HUES48 (cell line): ENCODE measurements at regions not wholly inside any gene's neighbourhood (a gene's known extent, or its start where the extent isn't known, plus 50 kb on each side); places are given as distances from the start of the nearest gene placed in this dataset.
"Not testable (repeated sequence)": the region's sequence is repeated elsewhere in the genome, so short reads cannot be mapped to it uniquely, and the experiment has no call there.

Experiments
- H3K27ac ChIP-seq: one replicate; pipeline ENCODE4 v1.7.0; 2013; ENCODE audit warnings: low read depth, low read length, inconsistent platforms
- H3K27me3 ChIP-seq: 2 replicates; pipeline ENCODE4 v1.6.1; 2013; ENCODE audit warnings: mild to moderate bottlenecking, low read length; ENCODE audit not compliant: control insufficient read depth, insufficient read depth
- H3K36me3 ChIP-seq: 2 replicates; pipeline ENCODE4 v1.6.1; 2013; ENCODE audit warnings: low read length; ENCODE audit not compliant: control insufficient read depth, insufficient read depth
- H3K4me1 ChIP-seq: 2 replicates; pipeline ENCODE4 v1.6.1; 2013; ENCODE audit warnings: mild to moderate bottlenecking, low read length; ENCODE audit not compliant: control insufficient read depth, insufficient read depth
- H3K4me3 ChIP-seq: 2 replicates; pipeline ENCODE4 v1.5.1; 2013; ENCODE audit warnings: mild to moderate bottlenecking, low read depth, low read length
- H3K9ac ChIP-seq: 2 replicates; pipeline ENCODE4 v1.6.1; 2013; ENCODE audit warnings: mild to moderate bottlenecking, low read depth, low read length, moderate library complexity
- H3K9me3 ChIP-seq: 2 replicates; pipeline ENCODE4 v1.6.1; 2013; ENCODE audit warnings: low read length; ENCODE audit not compliant: control insufficient read depth, insufficient read depth

GRCh38 chr12:38417101-38417500 is 100.5 kb downstream of the ALG10B start:
- H3K4me1 ChIP-seq = peaks cover 14% of the 10 kb centered on the region
- H3K36me3 ChIP-seq = no peaks in the 10 kb centered on the region
- H3K27me3 ChIP-seq = no peaks in the 10 kb centered on the region
- H3K9me3 ChIP-seq = no peaks in the 10 kb centered on the region
- H3K27ac ChIP-seq = no peak overlapping the region
- H3K4me3 ChIP-seq = no peak overlapping the region
- no peak overlapping the region for H3K9ac ChIP-seq

- Histone ChIP-seq H3K4me3 (no peak overlapping the region), H3K4me1 (0 out of 2 replicates have a peak, but pooled peaks cover 4% of the 10 kb centered on the region), H3K9ac (no peak overlapping the region), H3K27me3 (no peaks in the 10 kb centered on the region), H3K36me3 (no peaks in the 10 kb centered on the region), H3K9me3 (no peaks in the 10 kb centered on the region), H3K27ac (no peak overlapping the region)
Measured at GRCh38 chr12:38424436-38424835, 107.9 kb downstream of the ALG10B start.

- Histone ChIP-seq H3K9me3 (no peaks in the 10 kb centered on the region), H3K27ac (no peak overlapping the region), H3K9ac (no peak overlapping the region), H3K4me3 (no peak overlapping the region), H3K4me1 (0 out of 2 replicates have a peak, but pooled peaks cover 4% of the 10 kb centered on the region), H3K27me3 (no peaks in the 10 kb centered on the region), H3K36me3 (no peaks in the 10 kb centered on the region)
Measured at GRCh38 chr12:38427442-38427841, 110.9 kb downstream of the ALG10B start.

GRCh38 chr12:38431921-38432320 is 115.3 kb downstream of the ALG10B start:
- H3K9me3 ChIP-seq = peaks cover 11% of the 10 kb centered on the region
- H3K27ac ChIP-seq = no peak overlapping the region
- no peak overlapping the region for H3K9ac ChIP-seq
- no peaks in the 10 kb centered on the region for H3K36me3 ChIP-seq
- H3K4me3 ChIP-seq = no peak overlapping the region
- H3K4me1 ChIP-seq = 0 out of 2 replicates have a peak, but pooled peaks cover 3% of the 10 kb centered on the region
- no peaks in the 10 kb centered on the region for H3K27me3 ChIP-seq

GRCh38 chr12:38441871-38442281 is 125.3 kb downstream of the ALG10B start:
- not testable (repeated sequence) for H3K4me3 ChIP-seq, H3K27ac ChIP-seq, H3K36me3 ChIP-seq, H3K27me3 ChIP-seq, H3K4me1 ChIP-seq, H3K9ac ChIP-seq
- peaks cover 13% of the 10 kb centered on the region for H3K9me3 ChIP-seq

GRCh38 chr12:38445040-38445439 is 128.5 kb downstream of the ALG10B start:
- H3K36me3 ChIP-seq = no peaks in the 10 kb centered on the region
- H3K27me3 ChIP-seq = no peaks in the 10 kb centered on the region
- H3K9me3 ChIP-seq = no peaks in the 10 kb centered on the region
- no peaks in the 10 kb centered on the region for H3K4me1 ChIP-seq
- H3K9ac ChIP-seq = no peak overlapping the region
- H3K4me3 ChIP-seq = no peak overlapping the region
- H3K27ac ChIP-seq = no peak overlapping the region

GRCh38 chr12:38448991-38449390 is 132.4 kb downstream of the ALG10B start:
- H3K4me3 ChIP-seq = no peak overlapping the region
- no peak overlapping the region for H3K9ac ChIP-seq
- no peaks in the 10 kb centered on the region for H3K9me3 ChIP-seq
- H3K27me3 ChIP-seq = no peaks in the 10 kb centered on the region
- H3K4me1 ChIP-seq = no peaks in the 10 kb centered on the region
- H3K36me3 ChIP-seq = no peaks in the 10 kb centered on the region
- H3K27ac ChIP-seq = no peak overlapping the region

- Histone ChIP-seq H3K27ac (no peak overlapping the region), H3K27me3 (no peaks in the 10 kb centered on the region), H3K9me3 (no peaks in the 10 kb centered on the region), H3K36me3 (no peaks in the 10 kb centered on the region), H3K4me1 (no peaks in the 10 kb centered on the region; the same call in 1 of the 2 replicates), H3K9ac (no peak overlapping the region), H3K4me3 (no peak overlapping the region)
Measured at GRCh38 chr12:38456537-38457120, 140.1 kb downstream of the ALG10B start.

GRCh38 chr12:38465020-38465419 is 148.4 kb downstream of the ALG10B start:
- Histone ChIP-seq H3K27ac (no peak overlapping the region), H3K9me3 (no peaks in the 10 kb centered on the region), H3K27me3 (no peaks in the 10 kb centered on the region), H3K36me3 (no peaks in the 10 kb centered on the region), H3K4me3 (no peak overlapping the region), H3K9ac (no peak overlapping the region), H3K4me1 (no peaks in the 10 kb centered on the region)

GRCh38 chr12:38469715-38470114 is 153.1 kb downstream of the ALG10B start:
- no peaks in the 10 kb centered on the region for H3K36me3 ChIP-seq
- peaks cover 4% of the 10 kb centered on the region; the same call in 1 of the 2 replicates for H3K9me3 ChIP-seq
- no peak overlapping the region for H3K9ac ChIP-seq
- no peaks in the 10 kb centered on the region for H3K4me1 ChIP-seq
- H3K27me3 ChIP-seq = no peaks in the 10 kb centered on the region
- H3K4me3 ChIP-seq = no peak overlapping the region
- no peak overlapping the region for H3K27ac ChIP-seq

GRCh38 chr12:38477340-38478090 is 160.9 kb downstream of the ALG10B start:
- H3K4me1 ChIP-seq = no peaks in the 10 kb centered on the region
- H3K36me3 ChIP-seq = no peaks in the 10 kb centered on the region
- peaks cover 4% of the 10 kb centered on the region; the same call in 1 of the 2 replicates for H3K9me3 ChIP-seq
- H3K27ac ChIP-seq = no peak overlapping the region
- no peak overlapping the region for H3K4me3 ChIP-seq
- no peaks in the 10 kb centered on the region for H3K27me3 ChIP-seq
- no peak overlapping the region for H3K9ac ChIP-seq
